MM.1S (cell line): ENCODE measurements at regions not wholly inside any gene's neighbourhood (a gene's known extent, or its start where the extent isn't known, plus 50 kb on each side); places are given as distances from the start of the nearest gene placed in this dataset.

Experiments
- DNase-seq: peaks from one replicate; pipeline ENCODE4 v3.0.0-alpha.2; 2015
- H2AFZ ChIP-seq: fragments of 300-600 bp; sonication (generic); 2 replicates; pipeline ENCODE4 v1.6.0; 2016; ENCODE audit warnings: antibody characterized with exemption, low read length
- H3F3A ChIP-seq: fragments of 300-600 bp; sonication (generic); 2 replicates; pipeline ENCODE4 v1.6.1; 2016; ENCODE audit warnings: mild to moderate bottlenecking, antibody characterized with exemption, low read length, moderate library complexity, mixed read lengths; ENCODE audit not compliant: insufficient read depth
- H3K27ac ChIP-seq: fragments of 300-600 bp; sonication (generic); 2 replicates; pipeline ENCODE4 v1.5.1; 2016; ENCODE audit warnings: mild to moderate bottlenecking, low read length
- H3K27me3 ChIP-seq: fragments of 300-600 bp; sonication (generic); replicated peaks from 2 replicates; pipeline ENCODE4 v1.6.0; 2016; ENCODE audit warnings: low read length; ENCODE audit not compliant: insufficient read depth
- H3K36me3 ChIP-seq: fragments of 300-600 bp; sonication (generic); replicated peaks from 2 replicates; pipeline ENCODE4 v1.6.1; 2016; ENCODE audit warnings: mild to moderate bottlenecking, low read length, mixed read lengths; ENCODE audit not compliant: insufficient read depth
- H3K4me1 ChIP-seq: fragments of 300-600 bp; sonication (generic); 2 replicates; pipeline ENCODE4 v1.6.1; 2016; ENCODE audit warnings: low read length, mixed read lengths
- H3K4me2 ChIP-seq: fragments of 300-600 bp; sonication (generic); 2 replicates; pipeline ENCODE4 v1.6.0; 2016; ENCODE audit warnings: low read depth, low read length
- H3K4me3 ChIP-seq: fragments of 300-600 bp; sonication (generic); 2 replicates; pipeline ENCODE4 v1.5.1; 2016; ENCODE audit warnings: low read length, mixed read lengths
- H3K79me2 ChIP-seq: fragments of 300-600 bp; sonication (generic); 2 replicates; pipeline ENCODE4 v1.6.1; 2016; ENCODE audit warnings: mixed run types, low read length, mixed read lengths
- H3K9ac ChIP-seq: fragments of 300-600 bp; sonication (generic); 2 replicates; pipeline ENCODE4 v1.6.1; 2016; ENCODE audit warnings: low read length, mixed read lengths
- H3K9me2 ChIP-seq: fragments of 300-600 bp; sonication (generic); replicated peaks from 2 replicates; pipeline ENCODE4 v1.6.1; 2016; ENCODE audit warnings: mild to moderate bottlenecking, low read length, mixed read lengths; ENCODE audit not compliant: insufficient read depth
- H3K9me3 ChIP-seq: fragments of 300-600 bp; sonication (generic); replicated peaks from 2 replicates; pipeline ENCODE4 v1.6.1; 2016; ENCODE audit warnings: mild to moderate bottlenecking, low read length, mixed read lengths; ENCODE audit not compliant: insufficient read depth
- H4K20me1 ChIP-seq: fragments of 300-600 bp; sonication (generic); 2 replicates; pipeline ENCODE4 v1.6.1; 2016; ENCODE audit warnings: mild to moderate bottlenecking, low read length, moderate library complexity, mixed read lengths; ENCODE audit not compliant: insufficient read depth
- EZH2 ChIP-seq: fragments of 300-600 bp; sonication (generic); optimal IDR thresholded peaks from 2 replicates; pipeline ENCODE3; 2017; ENCODE audit warnings: low read depth, mild to moderate bottlenecking, antibody characterized with exemption, low read length, mixed read lengths
- EZH2phosphoT487 ChIP-seq: fragments of 300-600 bp; sonication (generic); IDR thresholded peaks from 2 replicates; pipeline ENCODE4 v1.6.1; 2018; ENCODE audit warnings: antibody characterized with exemption, low read length
- TF ChIP-seq, protein P1 (sequence below): fragments of 300-600 bp; sonication (generic); IDR thresholded peaks from 2 replicates; pipeline ENCODE4 v1.5.1; 2016; ENCODE audit warnings: antibody characterized with exemption, low read length, mixed read lengths

DNA sequence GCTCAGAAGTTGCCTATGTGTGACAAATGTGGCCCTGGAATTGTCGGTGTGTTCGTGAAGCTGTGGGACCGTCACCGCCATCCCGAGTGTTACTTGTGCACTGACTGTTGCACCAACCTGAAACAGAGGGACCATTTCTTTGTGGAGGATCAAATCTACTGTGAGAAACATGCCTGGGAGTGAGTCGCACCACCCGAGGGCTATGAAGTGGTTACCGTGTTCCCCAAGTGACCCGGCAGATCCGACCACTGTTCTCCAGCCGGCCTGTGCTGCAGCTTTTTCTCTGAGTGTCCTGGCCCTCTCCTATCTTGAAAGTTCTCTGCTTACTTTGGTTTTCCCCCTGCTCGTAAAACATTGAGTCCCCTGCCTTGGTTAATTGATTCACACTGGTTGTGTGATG is 65.3 kb downstream of the VCPKMT start:
- no peak overlapping the region for H3K4me2 ChIP-seq

DNA sequence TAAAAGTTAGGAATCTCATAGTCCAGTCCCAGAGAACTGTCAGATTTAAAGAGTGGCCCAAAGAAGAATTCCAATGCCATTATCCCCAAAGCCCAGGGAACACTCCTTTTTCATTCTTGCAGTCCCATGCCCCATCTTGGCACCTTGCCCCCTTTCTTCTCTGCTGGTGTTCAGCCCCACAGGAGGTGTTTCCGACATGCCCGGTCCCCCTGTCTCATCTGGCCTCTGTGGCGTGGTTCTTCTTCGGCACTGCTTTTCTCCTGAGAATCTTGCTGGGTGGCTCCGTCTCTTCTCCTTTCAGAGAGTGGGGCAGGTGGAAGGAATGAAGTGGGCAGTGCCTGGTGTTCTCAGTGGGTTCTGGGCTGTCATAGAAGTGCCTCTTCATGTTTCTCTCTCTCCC is 64.7 kb downstream of the VCPKMT start:
- no peaks in the 10 kb centered on the region for H3K9me3 ChIP-seq
- no peaks in the 10 kb centered on the region for H3F3A ChIP-seq
- H4K20me1 ChIP-seq, result no peaks in the 10 kb centered on the region
- no peak overlapping the region for H3K27ac ChIP-seq
- H3K36me3 ChIP-seq, result no peaks in the 10 kb centered on the region
- no peak overlapping the region for H3K4me2 ChIP-seq
- H3K4me1 ChIP-seq, result no peaks in the 10 kb centered on the region
- no peak overlapping the region for H2AFZ ChIP-seq
- H3K9me2 ChIP-seq, result no peaks in the 10 kb centered on the region
- no peaks in the 10 kb centered on the region for H3K79me2 ChIP-seq
- TF ChIP-seq, protein P1, sequence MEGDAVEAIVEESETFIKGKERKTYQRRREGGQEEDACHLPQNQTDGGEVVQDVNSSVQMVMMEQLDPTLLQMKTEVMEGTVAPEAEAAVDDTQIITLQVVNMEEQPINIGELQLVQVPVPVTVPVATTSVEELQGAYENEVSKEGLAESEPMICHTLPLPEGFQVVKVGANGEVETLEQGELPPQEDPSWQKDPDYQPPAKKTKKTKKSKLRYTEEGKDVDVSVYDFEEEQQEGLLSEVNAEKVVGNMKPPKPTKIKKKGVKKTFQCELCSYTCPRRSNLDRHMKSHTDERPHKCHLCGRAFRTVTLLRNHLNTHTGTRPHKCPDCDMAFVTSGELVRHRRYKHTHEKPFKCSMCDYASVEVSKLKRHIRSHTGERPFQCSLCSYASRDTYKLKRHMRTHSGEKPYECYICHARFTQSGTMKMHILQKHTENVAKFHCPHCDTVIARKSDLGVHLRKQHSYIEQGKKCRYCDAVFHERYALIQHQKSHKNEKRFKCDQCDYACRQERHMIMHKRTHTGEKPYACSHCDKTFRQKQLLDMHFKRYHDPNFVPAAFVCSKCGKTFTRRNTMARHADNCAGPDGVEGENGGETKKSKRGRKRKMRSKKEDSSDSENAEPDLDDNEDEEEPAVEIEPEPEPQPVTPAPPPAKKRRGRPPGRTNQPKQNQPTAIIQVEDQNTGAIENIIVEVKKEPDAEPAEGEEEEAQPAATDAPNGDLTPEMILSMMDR, result no peak
- no peak for DNase-seq
- H3K9ac ChIP-seq, result no peak overlapping the region
- no peaks in the 10 kb centered on the region for H3K27me3 ChIP-seq
- H3K4me3 ChIP-seq, result no peak overlapping the region

More for the DNA sequence above, 65.3 kb downstream of the VCPKMT start:
- H3K9ac ChIP-seq, result no peak overlapping the region
- H3K27me3 ChIP-seq, result no peaks in the 10 kb centered on the region
- no peaks in the 10 kb centered on the region for H4K20me1 ChIP-seq
- no peaks in the 10 kb centered on the region for H3K9me3 ChIP-seq
- no peaks in the 10 kb centered on the region for H3K36me3 ChIP-seq
- no peaks in the 10 kb centered on the region for H3K79me2 ChIP-seq
- no peak for DNase-seq
- no peak overlapping the region for H2AFZ ChIP-seq
- no peak for TF ChIP-seq EZH2phosphoT487
- no peak for TF ChIP-seq EZH2
- TF ChIP-seq, protein P1, result no peak
- no peaks in the 10 kb centered on the region for H3K4me1 ChIP-seq
- H3K4me3 ChIP-seq, result no peak overlapping the region
- H3K9me2 ChIP-seq, result no peaks in the 10 kb centered on the region
- H3F3A ChIP-seq, result no peaks in the 10 kb centered on the region
- no peak overlapping the region for H3K27ac ChIP-seq

DNA sequence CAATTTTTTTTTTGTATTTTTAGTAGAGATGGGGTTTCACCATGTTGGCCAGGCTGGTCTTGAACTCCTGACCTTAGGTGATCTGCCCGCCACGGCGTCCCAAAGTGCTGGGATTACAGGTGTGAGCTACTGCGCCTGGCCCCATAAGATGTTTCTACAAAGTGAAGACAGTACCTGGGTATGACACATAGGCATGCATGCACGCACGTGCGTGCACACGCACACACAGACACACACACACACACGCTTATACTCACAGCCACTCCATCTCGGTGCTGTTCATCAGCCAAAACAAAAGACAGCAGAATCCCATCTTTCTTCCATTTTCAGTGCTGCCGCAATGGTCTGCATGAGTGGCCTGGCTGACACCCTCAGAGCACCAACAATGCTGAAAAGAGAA is 63.9 kb downstream of the VCPKMT start:
- Histone ChIP-seq H2AFZ (no peak overlapping the region), H3K27me3 (no peaks in the 10 kb centered on the region), H3K4me2 (no peak overlapping the region), H3K9me3 (no peaks in the 10 kb centered on the region), H4K20me1 (no peaks in the 10 kb centered on the region), H3K9me2 (no peaks in the 10 kb centered on the region), H3K9ac (no peak overlapping the region), H3F3A (no peaks in the 10 kb centered on the region), H3K27ac (no peak overlapping the region), H3K36me3 (no peaks in the 10 kb centered on the region), H3K4me1 (no peaks in the 10 kb centered on the region), H3K4me3 (no peak overlapping the region), H3K79me2 (no peaks in the 10 kb centered on the region)
- TF ChIP-seq EZH2 (no peak), EZH2phosphoT487 (no peak)
- DNase-seq, result no peak

DNA sequence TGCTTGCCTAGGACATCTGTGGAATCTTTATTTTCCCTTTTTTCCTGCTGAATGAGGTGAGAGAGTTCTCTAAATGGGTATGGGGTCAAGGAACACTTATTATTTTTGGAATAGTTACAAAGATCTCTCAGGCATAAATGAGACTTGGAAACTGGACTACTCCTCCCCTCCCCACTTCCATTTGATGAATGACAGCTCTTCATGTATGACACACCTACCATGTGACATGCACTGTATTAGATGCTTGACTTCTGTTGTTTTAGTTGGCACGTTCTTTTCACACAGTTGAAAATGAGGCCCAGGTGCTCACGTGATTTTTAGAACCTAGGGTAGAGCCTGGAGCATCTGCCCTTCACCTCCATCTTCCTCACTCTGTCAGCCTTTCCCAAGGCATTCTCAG is 62.4 kb downstream of the VCPKMT start:
- Histone ChIP-seq H3K4me1 (no peaks in the 10 kb centered on the region), H3K27me3 (no peaks in the 10 kb centered on the region), H4K20me1 (no peaks in the 10 kb centered on the region), H3K4me3 (no peak overlapping the region), H3K9me3 (no peaks in the 10 kb centered on the region), H2AFZ (no peak overlapping the region), H3K9me2 (no peaks in the 10 kb centered on the region), H3K27ac (no peak overlapping the region), H3K4me2 (no peak overlapping the region), H3F3A (no peaks in the 10 kb centered on the region), H3K36me3 (no peaks in the 10 kb centered on the region), H3K79me2 (no peaks in the 10 kb centered on the region), H3K9ac (no peak overlapping the region)
- TF ChIP-seq, protein P1, result no peak
- TF ChIP-seq EZH2phosphoT487 (no peak), EZH2 (no peak)
- DNase-seq, result no peak
